Activated naive CD8-positive, alpha-beta T cell treated with anti-CD3 and anti-CD28 coated beads, Interleukin-2, amount 50 U/mL, for 24 hours (primary cell): ENCODE measurements at regions not wholly inside any gene's neighbourhood (a gene's known extent, or its start where the extent isn't known, plus 50 kb on each side); places are given as distances from the start of the nearest gene placed in this dataset.

Source experiments
- ATAC-seq: fragments of 150-1000 bp; cut with Tn5 transposase; one replicate; pipeline ENCODE4 v1.10.0; 2021
- DNase-seq: peaks from one replicate; pipeline ENCODE4 v3.0.0; 2021
- H3K27ac Mint-ChIP-seq: one replicate; pipeline ENCODE4 v1.8.0; 2021; ENCODE audit warnings: mild to moderate bottlenecking, mixed read lengths
- H3K27me3 Mint-ChIP-seq: one replicate; pipeline ENCODE4 v1.8.0; 2021; ENCODE audit warnings: mixed read lengths
- H3K36me3 Mint-ChIP-seq: one replicate; pipeline ENCODE4 v1.8.0; 2021; ENCODE audit warnings: low read depth, mixed read lengths
- H3K4me1 Mint-ChIP-seq: one replicate; pipeline ENCODE4 v1.8.0; 2021; ENCODE audit warnings: mixed read lengths
- H3K4me3 Mint-ChIP-seq: one replicate; pipeline ENCODE4 v1.8.0; 2021; ENCODE audit warnings: mild to moderate bottlenecking, moderate library complexity, mixed read lengths
- H3K9me3 Mint-ChIP-seq: one replicate; pipeline ENCODE4 v1.8.0; 2021; ENCODE audit warnings: mixed read lengths

DNA sequence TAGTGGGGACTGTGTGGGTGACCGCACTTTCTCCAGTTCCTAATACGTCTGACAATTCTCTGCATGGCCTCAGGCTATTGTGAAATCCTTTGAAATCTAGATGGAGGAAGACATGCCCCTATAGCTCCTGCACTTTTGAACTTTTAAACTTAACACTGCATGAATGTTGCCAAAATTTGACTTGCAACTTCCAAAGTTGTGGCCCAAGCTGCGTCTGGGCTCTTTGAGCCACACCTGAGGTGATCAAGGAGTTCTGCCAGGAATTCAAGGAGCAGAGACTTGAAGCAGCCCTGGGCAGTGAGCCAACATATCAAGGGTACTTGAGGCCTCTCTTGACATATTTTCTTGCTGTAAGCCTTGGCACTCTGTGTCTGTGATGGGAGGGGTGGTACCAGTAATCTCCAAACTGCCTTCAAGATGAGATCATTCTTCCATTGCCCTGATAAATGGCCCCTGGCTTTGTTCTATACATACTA lies 1336.1 kb upstream of the CDH9 start:
- no peak overlapping the region for H3K27ac Mint-ChIP-seq
- H3K27me3 Mint-ChIP-seq, result no peaks in the 10 kb centered on the region
- H3K9me3 Mint-ChIP-seq, result peaks cover 18% of the 10 kb centered on the region
- H3K4me1 Mint-ChIP-seq, result no peaks in the 10 kb centered on the region
- no peak for DNase-seq
- no peak for ATAC-seq
- no peak overlapping the region for H3K4me3 Mint-ChIP-seq
- no peaks in the 10 kb centered on the region for H3K36me3 Mint-ChIP-seq

DNA sequence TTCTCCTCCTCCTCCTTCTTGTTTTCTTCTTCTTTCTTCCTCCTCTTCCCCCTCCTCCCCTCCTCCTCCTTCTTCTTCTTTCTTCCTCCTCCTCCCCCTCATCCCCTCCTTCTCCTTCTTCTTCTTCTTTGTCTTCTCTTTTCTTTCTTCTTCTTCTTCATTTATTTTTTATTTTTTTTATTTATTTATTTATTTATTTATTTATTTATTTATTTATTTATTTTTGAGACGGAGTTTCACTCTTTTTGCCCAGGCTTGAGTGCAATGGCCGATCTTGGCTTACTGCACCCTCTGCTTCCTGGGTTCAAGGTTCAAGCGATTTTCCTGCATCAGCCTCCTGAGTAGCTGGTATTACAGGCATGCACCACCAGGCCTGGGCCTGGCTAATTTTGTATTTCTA lies 1332.5 kb upstream of the CDH9 start:
- DNase-seq, result no peak
- Mint-ChIP-seq H3K36me3 (no peaks in the 10 kb centered on the region), H3K27me3 (no peaks in the 10 kb centered on the region), H3K27ac (no peak overlapping the region), H3K9me3 (peaks cover 26% of the 10 kb centered on the region), H3K4me3 (no peak overlapping the region), H3K4me1 (no peaks in the 10 kb centered on the region)
- no peak for ATAC-seq

DNA sequence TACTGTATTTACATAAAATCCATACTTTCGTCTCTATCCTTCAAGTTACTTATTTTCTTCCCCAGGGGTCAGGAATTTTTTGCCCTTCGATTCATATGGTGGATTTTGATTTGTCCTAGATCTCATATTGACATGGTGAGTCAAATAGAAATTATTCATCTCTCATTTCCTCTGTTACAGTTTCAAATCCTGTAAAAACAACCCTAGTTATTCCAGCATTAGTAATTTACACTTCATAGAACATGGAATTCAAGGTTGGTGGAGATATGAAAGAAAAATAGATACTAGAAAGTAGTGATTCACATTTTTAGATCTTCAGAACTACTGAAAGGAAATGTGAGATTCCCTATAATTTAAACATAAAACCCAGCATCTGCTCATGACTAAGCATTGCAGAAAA lies 1331.0 kb upstream of the CDH9 start:
- DNase-seq, result no peak
- H3K4me3 Mint-ChIP-seq, result no peak overlapping the region
- H3K36me3 Mint-ChIP-seq, result no peaks in the 10 kb centered on the region
- no peaks in the 10 kb centered on the region for H3K4me1 Mint-ChIP-seq
- no peak for ATAC-seq
- no peak overlapping the region for H3K27ac Mint-ChIP-seq
- peaks cover 16% of the 10 kb centered on the region for H3K9me3 Mint-ChIP-seq
- H3K27me3 Mint-ChIP-seq, result no peaks in the 10 kb centered on the region

DNA sequence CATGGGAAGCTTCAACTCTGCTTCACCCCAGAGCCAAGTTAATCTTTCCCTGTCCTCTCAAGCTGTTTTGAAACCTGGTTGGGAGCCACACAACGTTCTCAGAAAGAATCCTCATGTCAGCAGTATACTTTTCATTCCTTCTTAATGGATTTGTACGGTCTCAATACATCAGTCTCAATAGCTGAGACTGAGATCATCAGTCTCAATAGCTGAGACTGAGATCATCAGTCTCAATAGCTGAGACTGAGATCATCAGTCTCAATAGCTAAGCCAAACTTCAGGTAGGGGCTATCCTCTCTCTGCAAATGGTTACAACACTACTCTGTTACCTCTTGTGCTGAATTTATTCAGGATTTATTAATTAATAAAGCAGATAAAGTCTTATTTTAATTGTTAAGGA lies 1317.4 kb upstream of the CDH9 start:
- H3K4me1 Mint-ChIP-seq, result no peaks in the 10 kb centered on the region
- no peak overlapping the region for H3K27ac Mint-ChIP-seq
- ATAC-seq (no peak), DNase-seq (no peak)
- no peaks in the 10 kb centered on the region for H3K27me3 Mint-ChIP-seq
- no peaks in the 10 kb centered on the region for H3K36me3 Mint-ChIP-seq
- peaks cover 16% of the 10 kb centered on the region for H3K9me3 Mint-ChIP-seq
- H3K4me3 Mint-ChIP-seq, result no peak overlapping the region

DNA sequence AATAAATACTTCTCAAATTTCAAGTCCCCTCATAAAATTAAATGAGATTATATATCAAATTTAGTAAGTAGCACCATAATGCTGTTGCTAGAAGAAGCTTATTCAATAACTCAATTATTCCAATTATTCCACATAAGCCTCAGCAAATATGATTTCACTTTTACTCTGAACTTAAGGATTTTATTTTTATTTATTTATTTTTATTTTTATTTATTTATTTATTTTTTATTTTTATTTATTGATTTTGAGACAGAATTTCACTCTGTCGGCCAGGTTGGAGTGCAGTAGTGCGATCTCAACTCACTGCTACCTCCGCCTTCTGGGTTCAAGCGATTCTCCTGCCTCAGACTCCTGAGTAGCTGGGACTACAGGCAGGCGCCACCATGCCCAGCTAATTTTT lies 1308.3 kb upstream of the CDH9 start:
- ATAC-seq (no peak), DNase-seq (no peak)
- Mint-ChIP-seq H3K4me3 (no peak overlapping the region), H3K36me3 (no peaks in the 10 kb centered on the region), H3K4me1 (no peaks in the 10 kb centered on the region), H3K27me3 (no peaks in the 10 kb centered on the region), H3K9me3 (peaks cover 18% of the 10 kb centered on the region), H3K27ac (no peak overlapping the region)

DNA sequence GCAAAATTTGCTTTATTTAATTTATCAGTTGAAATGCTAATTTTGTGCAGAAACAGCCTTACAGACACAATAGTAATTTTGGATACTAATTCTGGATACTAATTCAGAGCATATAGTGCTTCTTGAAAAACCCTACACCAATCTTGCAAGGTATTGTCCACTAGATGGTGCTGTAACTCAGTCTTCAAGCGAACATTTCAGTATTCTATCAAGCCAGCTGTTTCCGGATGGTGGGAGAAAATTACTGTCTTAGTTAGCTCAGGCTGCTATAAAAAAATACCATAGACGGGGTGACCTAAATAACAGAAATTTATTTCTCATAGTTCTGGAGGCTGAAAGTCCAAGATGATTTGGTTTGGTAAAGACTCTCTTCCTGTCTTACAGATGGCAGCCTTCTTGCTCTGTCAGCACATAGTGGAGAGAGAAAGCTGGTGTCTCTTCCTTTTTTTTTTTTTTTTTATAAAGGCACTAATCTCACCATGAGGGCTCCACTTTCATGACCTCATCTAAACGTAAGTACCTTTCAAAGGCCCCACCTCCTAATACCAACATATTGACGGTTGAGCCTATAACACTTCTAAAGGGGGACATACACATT lies 1306.5 kb upstream of the CDH9 start:
- Mint-ChIP-seq H3K27ac (no peak overlapping the region), H3K27me3 (no peaks in the 10 kb centered on the region), H3K4me3 (no peak overlapping the region), H3K36me3 (no peaks in the 10 kb centered on the region), H3K4me1 (no peaks in the 10 kb centered on the region), H3K9me3 (peaks cover 14% of the 10 kb centered on the region)
- ATAC-seq (no peak), DNase-seq (no peak)

DNA sequence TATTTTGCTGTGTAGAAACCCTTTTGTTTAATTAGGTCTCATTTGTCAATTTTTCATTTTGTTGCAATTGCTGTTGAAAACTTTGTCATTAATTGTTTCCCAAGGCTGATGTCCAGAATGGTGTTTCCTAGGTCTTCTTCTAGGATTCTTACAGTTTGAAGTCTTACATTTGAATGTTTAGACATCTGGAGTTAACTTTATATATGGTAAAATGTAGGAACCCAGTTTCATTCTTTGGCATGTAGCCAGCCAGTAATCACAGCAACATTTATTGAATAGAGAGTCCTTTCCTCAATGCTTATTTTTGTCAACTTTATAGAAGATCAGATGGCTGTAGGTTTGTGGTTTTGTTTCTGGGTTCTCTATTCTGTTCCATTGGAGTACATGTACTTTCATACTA lies 1290.8 kb upstream of the CDH9 start:
- DNase-seq (no peak), ATAC-seq (no peak)
- H3K9me3 Mint-ChIP-seq, result peaks cover 18% of the 10 kb centered on the region
- H3K4me3 Mint-ChIP-seq, result no peak overlapping the region
- H3K27me3 Mint-ChIP-seq, result no peaks in the 10 kb centered on the region
- no peaks in the 10 kb centered on the region for H3K36me3 Mint-ChIP-seq
- H3K4me1 Mint-ChIP-seq, result no peaks in the 10 kb centered on the region
- H3K27ac Mint-ChIP-seq, result no peak overlapping the region

DNA sequence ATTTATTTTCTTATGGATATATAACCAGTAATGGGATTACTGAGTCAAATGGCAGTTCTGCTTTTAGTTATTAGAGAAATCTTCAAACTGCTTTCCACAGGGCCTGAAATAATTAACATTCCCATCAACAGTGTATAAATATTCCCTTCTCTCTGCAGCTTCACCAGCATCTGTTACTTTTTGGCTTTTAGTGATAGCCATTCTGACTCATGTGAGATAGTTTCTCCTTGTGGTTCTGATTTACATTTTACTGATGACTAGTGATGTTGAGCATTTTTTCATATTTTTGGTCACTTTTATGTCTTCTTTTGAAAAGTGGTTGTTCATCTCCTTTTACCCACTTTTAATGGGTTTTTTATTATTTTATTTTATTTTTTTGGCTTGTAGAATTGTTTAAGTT lies 1290.3 kb upstream of the CDH9 start:
- Mint-ChIP-seq H3K36me3 (no peaks in the 10 kb centered on the region), H3K27ac (no peak overlapping the region), H3K9me3 (peaks cover 22% of the 10 kb centered on the region), H3K4me3 (no peak overlapping the region), H3K4me1 (no peaks in the 10 kb centered on the region), H3K27me3 (no peaks in the 10 kb centered on the region)
- no peak for ATAC-seq
- DNase-seq, result no peak

DNA sequence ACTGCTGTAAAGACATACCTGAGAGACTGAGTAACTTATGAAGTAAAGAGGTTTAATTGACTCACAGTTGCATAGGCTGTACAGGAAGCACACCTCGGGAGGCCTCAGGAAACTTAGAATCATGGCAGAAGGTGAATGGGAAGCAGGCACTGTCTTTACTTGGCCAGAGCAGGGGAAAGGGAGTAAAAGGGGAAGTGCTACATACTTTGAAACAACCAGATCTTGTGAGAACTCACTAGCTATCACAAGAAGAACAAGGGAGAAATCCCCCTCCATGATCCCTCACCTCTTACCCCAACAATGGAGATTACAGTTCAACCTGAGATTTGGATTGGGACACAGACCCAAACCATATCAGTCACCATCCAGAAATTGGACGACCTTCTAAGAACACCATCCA lies 1285.8 kb upstream of the CDH9 start:
- no peak overlapping the region for H3K27ac Mint-ChIP-seq
- no peaks in the 10 kb centered on the region for H3K27me3 Mint-ChIP-seq
- H3K9me3 Mint-ChIP-seq, result peaks cover 22% of the 10 kb centered on the region
- no peak for DNase-seq
- no peaks in the 10 kb centered on the region for H3K4me1 Mint-ChIP-seq
- no peaks in the 10 kb centered on the region for H3K36me3 Mint-ChIP-seq
- no peak for ATAC-seq
- H3K4me3 Mint-ChIP-seq, result no peak overlapping the region

DNA sequence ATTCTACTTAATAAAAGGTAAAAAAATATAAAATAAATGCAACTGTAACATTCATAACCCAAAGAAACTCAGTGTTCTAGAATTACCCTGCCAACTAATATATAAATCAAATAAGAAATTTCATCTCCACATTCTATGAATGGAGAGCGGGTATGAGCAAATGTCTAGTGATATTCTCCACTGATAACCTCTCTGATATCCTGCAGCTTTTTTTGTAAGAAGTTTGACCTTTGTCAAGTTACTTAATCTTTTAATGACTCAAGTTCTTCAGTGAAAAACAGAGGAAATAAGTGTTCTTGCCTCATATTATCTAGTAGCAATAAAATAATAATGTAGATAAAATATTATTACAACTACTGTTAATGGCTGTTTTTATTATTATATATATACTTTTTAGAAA lies 1275.6 kb upstream of the CDH9 start:
- Mint-ChIP-seq H3K36me3 (no peaks in the 10 kb centered on the region), H3K4me3 (no peak overlapping the region), H3K4me1 (no peaks in the 10 kb centered on the region), H3K27ac (no peak overlapping the region), H3K9me3 (peaks cover 16% of the 10 kb centered on the region), H3K27me3 (no peaks in the 10 kb centered on the region)
- no peak for ATAC-seq
- DNase-seq, result no peak

DNA sequence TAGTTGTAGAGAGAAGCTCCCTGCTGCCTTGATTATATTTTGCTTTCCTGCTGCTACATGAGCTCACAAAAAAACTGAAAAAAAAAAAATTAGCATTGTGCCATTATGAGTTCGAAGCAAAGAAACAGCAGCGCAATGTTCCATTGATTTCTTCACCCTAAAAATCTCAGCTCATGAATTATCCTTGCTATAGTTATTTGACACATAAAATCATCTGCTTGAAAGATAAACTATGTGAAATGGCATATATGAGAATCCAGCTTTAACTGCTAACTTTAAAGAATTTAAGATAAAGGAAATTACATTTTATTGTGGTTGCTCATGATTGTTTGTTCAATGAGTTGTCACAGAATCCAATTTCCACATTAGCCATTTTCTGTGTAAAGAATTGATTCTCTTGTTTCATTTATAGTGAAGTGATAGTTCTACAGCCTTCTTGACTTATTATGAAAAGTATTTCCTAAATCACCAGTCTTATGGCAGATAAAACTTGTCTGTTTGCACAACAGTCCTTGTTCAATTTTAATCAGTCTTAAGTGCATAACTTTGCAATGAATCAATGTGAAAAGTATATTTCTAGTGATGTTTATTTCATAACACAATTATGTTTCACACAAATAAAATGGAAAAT lies 1275.0 kb upstream of the CDH9 start:
- no peaks in the 10 kb centered on the region for H3K4me1 Mint-ChIP-seq
- peaks cover 13% of the 10 kb centered on the region for H3K9me3 Mint-ChIP-seq
- DNase-seq (no peak), ATAC-seq (no peak)
- H3K27ac Mint-ChIP-seq, result no peak overlapping the region
- H3K4me3 Mint-ChIP-seq, result no peak overlapping the region
- no peaks in the 10 kb centered on the region for H3K27me3 Mint-ChIP-seq
- H3K36me3 Mint-ChIP-seq, result no peaks in the 10 kb centered on the region

DNA sequence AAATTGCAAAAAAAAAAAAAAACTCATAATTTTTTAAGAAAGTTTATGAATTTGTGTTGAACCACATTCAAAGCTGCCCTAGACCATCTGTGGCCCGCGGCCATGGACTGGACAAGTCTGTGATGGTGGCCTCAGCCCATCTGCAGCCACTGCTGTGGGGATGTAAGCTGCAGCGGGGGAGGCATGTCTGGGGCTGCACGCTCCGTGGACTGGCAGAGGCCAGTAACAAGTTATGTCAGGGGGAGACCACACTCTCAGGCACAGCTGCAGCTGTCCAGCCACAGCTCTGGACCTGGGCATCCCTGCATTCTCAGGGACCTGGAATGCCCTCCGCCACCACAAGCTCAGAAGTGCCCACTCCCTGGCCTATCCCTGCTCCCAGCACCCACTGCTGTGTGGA lies 1272.3 kb upstream of the CDH9 start:
- Mint-ChIP-seq H3K4me3 (no peak overlapping the region), H3K9me3 (peaks cover 6% of the 10 kb centered on the region), H3K27me3 (no peaks in the 10 kb centered on the region), H3K36me3 (no peaks in the 10 kb centered on the region), H3K27ac (no peak overlapping the region), H3K4me1 (no peaks in the 10 kb centered on the region)
- no peak for DNase-seq
- ATAC-seq, result no peak

DNA sequence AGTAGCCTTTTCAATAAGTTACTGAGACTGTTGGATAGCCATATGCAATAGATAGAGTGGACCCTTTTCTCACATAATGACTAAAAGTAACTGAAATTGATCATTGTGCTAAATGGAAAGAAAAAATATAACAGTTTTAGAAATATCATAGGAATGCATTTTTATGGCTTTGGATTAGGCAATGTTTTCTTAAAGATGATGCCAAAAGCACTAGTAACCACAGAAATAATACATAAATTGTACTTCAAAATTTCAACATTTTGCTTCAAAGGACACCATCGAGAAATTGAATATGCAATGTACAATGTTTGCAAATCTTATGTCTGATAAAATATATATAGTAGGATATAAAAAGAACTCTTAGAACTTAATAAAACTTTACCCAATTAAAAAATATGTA lies 1267.5 kb upstream of the CDH9 start:
- no peaks in the 10 kb centered on the region for H3K36me3 Mint-ChIP-seq
- no peaks in the 10 kb centered on the region for H3K4me1 Mint-ChIP-seq
- no peak for DNase-seq
- H3K4me3 Mint-ChIP-seq, result no peak overlapping the region
- H3K27ac Mint-ChIP-seq, result no peak overlapping the region
- H3K9me3 Mint-ChIP-seq, result no peaks in the 10 kb centered on the region
- ATAC-seq, result no peak
- no peaks in the 10 kb centered on the region for H3K27me3 Mint-ChIP-seq

DNA sequence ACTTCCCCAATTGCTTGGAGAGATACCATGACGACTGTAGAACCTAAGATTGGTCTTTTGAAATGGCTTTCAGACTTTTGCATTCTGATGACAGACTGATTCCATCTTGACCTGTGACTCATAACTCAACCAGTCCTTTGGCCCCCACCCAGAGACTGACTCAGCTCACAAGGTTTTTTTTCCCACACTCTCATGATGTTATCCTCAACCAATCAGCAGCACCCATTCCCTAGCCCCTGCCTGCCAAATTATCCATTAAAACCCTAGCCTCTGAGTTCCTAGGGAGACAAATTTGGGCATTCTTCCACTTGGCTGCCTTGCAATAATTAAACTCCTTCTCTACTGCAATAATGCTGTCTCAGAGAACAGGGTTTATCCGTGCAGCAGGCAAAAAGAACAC lies 1263.3 kb upstream of the CDH9 start:
- no peak for ATAC-seq
- peaks cover 4% of the 10 kb centered on the region for H3K9me3 Mint-ChIP-seq
- H3K27ac Mint-ChIP-seq, result no peak overlapping the region
- DNase-seq, result no peak
- H3K4me1 Mint-ChIP-seq, result no peaks in the 10 kb centered on the region
- no peak overlapping the region for H3K4me3 Mint-ChIP-seq
- H3K36me3 Mint-ChIP-seq, result no peaks in the 10 kb centered on the region
- no peaks in the 10 kb centered on the region for H3K27me3 Mint-ChIP-seq

DNA sequence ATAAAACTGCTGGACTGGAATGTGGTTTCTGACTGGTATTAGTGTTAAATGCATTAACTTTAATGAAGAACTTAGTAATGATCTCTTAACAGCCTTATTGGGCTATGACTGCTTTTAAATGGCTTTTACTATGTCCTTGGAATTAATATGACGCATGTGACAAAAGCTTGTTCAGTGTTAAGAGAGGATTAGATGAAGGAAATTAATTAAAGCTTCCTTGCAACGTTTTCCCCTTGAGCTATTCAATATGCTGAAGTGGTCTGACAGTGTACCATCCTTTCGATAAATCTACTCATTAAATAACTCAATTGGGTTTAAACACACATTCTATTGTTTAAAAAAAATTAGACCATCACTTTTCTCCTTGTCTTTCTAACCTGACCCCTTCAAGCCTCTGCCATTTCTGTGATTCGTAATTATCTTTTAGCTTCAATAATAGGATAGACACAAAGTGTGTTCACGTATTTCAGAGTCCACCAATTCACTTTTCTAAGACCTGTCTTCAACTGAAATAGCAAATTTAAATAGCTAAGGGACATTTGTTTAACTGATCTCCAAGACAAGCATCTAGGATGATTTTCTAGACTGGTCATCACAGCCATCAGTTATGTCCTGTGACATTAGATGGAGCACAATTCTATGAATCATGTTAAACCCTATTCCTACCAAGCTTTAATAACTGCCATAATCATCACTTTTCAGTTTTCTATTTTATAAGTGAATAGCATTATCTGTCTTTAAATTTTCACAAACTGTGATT lies 1258.0 kb upstream of the CDH9 start:
- Mint-ChIP-seq H3K9me3 (peaks cover 23% of the 10 kb centered on the region), H3K4me1 (no peaks in the 10 kb centered on the region), H3K27me3 (no peaks in the 10 kb centered on the region), H3K4me3 (no peak overlapping the region), H3K36me3 (no peaks in the 10 kb centered on the region), H3K27ac (no peak overlapping the region)
- DNase-seq, result no peak
- ATAC-seq, result no peak
